Esophagus squamous epithelium (tissue), 5 donors: ENCODE measurements at regions not wholly inside any gene's neighbourhood (a gene's known extent, or its start where the extent isn't known, plus 50 kb on each side); places are given as distances from the start of the nearest gene placed in this dataset.

Experiments
- DNase-seq: peaks from one replicate; lab custom pipeline; 2025; lab: John Stamatoyannopoulos, UW
- H3K27ac ChIP-seq, 4 donors: fragments of 200-600 bp; sonication (generic); one replicate each; pipeline ENCODE4 v1.5.1; 2016 to 2019; ENCODE audit warnings: mild to moderate bottlenecking in 1 of 4
- H3K27me3 ChIP-seq, 4 donors: fragments of 200-600 bp; sonication (generic); 1 replicate in 3 of 4; 2 replicates in 1 of 4; pipeline versions ENCODE4 v1.5.1 to v1.6.0; 2017 to 2021; ENCODE audit warnings: antibody characterized with exemption in 1 of 4
- H3K36me3 ChIP-seq, 3 donors: fragments of 200-600 bp; sonication (generic); one replicate each; pipeline ENCODE4 v1.5.1; 2016 to 2019
- H3K4me1 ChIP-seq, 3 donors: fragments of 200-600 bp; sonication (generic); one replicate each; pipeline ENCODE4 v1.5.1; 2017 to 2019
- H3K4me3 ChIP-seq, 4 donors: fragments of 200-600 bp; sonication (generic); 1 replicate in 3 of 4; 2 replicates in 1 of 4; pipeline ENCODE4 v1.5.1; 2016 to 2019; ENCODE audit warnings: mild to moderate bottlenecking in 2 of 4, moderate library complexity in 1 of 4
- H3K9me3 ChIP-seq, 3 donors: fragments of 200-600 bp; sonication (generic); one replicate each; pipeline ENCODE4 v1.5.1; 2016 to 2019
- POLR2A ChIP-seq, 4 donors: fragments of 450-650 bp; IDR thresholded peaks; one replicate each; pipeline ENCODE4 v1.6.1; 2017; ENCODE audit warnings: antibody characterized with exemption in 4 of 4, mild to moderate bottlenecking in 4 of 4, moderate library complexity in 3 of 4
- WGBS, 2 donors: methylation state at CpG; one replicate each; pipeline ENCODE4 v1.1.5; 2018; 5-methylcytosine and 5-hydroxymethylcytosine counted together
- intact Hi-C: fragments of 100-400 bp; cut with DNase I; formaldehyde crosslinking; loops from one replicate; pipeline ENCODE4 v1.15.0; 2022
- TF ChIP-seq, protein P1 (sequence below), 6 experiments: fragments of 450-650 bp in 4 of 6; fragments of 200-600 bp in 2 of 6; sonication (generic) in 2 of 6; IDR thresholded peaks; one replicate each; pipeline ENCODE4 v1.5.1; 2016 to 2019; ENCODE audit warnings: antibody characterized with exemption in 6 of 6, mild to moderate bottlenecking in 4 of 6, moderate library complexity in 4 of 6
- donor health status: DM: yes; HTN: yes; CAD: no.

DNA sequence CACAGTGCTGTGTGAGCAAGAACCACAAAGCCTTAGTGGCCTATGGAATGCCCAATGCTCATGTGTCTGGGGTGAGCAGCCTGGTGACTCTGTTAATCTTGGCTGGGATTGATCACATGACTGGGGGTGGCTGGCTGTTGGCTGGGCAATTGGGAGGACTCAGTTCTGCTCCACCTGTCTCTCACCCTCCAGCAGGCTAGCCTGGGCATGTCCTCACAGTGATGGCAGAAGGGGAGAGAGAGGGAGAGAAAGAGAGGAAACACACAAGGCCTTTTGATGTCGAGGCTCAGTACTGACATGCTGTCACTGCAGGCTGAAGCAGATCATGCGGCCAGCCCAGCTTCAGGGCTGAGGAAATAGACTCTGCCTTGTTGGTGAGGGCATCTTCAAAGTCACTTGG lies 136.8 kb downstream of the TBX5 start:
- peaks cover 0 to 5% (median 0%) of the 10 kb centered on the region in 4 donors for H3K27me3 ChIP-seq
- DNase-seq = no peak
- TF ChIP-seq, protein P1, sequence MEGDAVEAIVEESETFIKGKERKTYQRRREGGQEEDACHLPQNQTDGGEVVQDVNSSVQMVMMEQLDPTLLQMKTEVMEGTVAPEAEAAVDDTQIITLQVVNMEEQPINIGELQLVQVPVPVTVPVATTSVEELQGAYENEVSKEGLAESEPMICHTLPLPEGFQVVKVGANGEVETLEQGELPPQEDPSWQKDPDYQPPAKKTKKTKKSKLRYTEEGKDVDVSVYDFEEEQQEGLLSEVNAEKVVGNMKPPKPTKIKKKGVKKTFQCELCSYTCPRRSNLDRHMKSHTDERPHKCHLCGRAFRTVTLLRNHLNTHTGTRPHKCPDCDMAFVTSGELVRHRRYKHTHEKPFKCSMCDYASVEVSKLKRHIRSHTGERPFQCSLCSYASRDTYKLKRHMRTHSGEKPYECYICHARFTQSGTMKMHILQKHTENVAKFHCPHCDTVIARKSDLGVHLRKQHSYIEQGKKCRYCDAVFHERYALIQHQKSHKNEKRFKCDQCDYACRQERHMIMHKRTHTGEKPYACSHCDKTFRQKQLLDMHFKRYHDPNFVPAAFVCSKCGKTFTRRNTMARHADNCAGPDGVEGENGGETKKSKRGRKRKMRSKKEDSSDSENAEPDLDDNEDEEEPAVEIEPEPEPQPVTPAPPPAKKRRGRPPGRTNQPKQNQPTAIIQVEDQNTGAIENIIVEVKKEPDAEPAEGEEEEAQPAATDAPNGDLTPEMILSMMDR (IDR thresholded peaks at IDR 0.05) = no peak
- no peak for TF ChIP-seq POLR2A (IDR thresholded peaks at IDR 0.05)
- no peaks in the 10 kb centered on the region for H3K4me1 ChIP-seq
- H3K36me3 ChIP-seq = no peaks in the 10 kb centered on the region
- 31 to 51% methylated on average over 2 of the region's 2 CpGs for WGBS, 2 donors
- no peaks in the 10 kb centered on the region for H3K9me3 ChIP-seq
- intact Hi-C loops = no loop called here
- H3K4me3 ChIP-seq = no peak overlapping the region
- no peak overlapping the region for H3K27ac ChIP-seq

DNA sequence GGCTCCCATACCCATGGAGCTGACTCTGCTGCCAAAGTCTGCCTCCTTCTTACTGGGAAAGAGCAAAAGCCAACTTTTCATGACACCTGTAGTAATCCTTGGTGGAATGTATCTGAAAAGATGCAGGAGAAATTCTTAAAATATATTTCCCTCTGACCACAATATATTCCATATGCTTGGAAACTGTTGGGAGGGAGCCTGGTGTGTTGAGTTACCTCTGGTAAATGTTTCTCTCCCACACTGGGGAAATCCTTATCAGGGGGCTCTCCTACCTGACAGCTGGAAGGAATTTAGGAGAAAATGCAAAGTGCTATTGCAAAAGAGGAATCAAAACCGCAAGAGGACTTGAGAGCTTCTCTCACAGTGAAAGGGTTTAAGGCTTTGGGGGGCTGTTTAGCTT lies 139.4 kb downstream of the TBX5 start:
- H3K4me3 ChIP-seq = no peak overlapping the region
- H3K27ac ChIP-seq = no peak overlapping the region
- peaks cover 0 to 5% (median 0%) of the 10 kb centered on the region in 4 donors for H3K27me3 ChIP-seq
- DNase-seq = no peak
- no peaks in the 10 kb centered on the region for H3K36me3 ChIP-seq
- WGBS, 2 donors = 21 to 50% methylated on average over 1 of the region's 1 CpG
- H3K4me1 ChIP-seq = no peaks in the 10 kb centered on the region
- no peaks in the 10 kb centered on the region for H3K9me3 ChIP-seq
- TF ChIP-seq, protein P1 (IDR thresholded peaks at IDR 0.05) = no peak
- TF ChIP-seq POLR2A (IDR thresholded peaks at IDR 0.05) = no peak
- intact Hi-C loops = no loop called here

DNA sequence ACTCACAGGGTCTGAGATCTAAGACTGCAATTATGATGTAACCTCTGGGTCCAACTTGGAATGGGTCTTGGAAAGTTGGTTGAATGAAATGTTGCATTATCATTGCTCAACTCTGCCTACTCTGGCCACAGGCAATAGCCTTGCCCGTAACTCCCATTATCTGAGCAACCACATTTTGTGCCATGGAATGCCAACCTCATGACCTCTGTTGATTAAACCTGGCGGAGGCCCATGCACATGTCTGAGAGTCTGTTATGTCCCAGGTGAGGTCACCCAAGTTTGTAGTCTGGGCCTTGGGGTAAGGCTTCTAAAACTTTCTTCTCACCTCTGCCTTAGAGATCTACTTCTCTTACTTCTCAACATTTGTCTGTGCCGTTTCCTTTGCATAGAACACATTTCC lies 140.9 kb downstream of the TBX5 start:
- intact Hi-C loops = no loop called here
- Histone ChIP-seq H3K27me3 (peaks cover 0 to 5% (median 0%) of the 10 kb centered on the region in 4 donors), H3K9me3 (no peaks in the 10 kb centered on the region), H3K36me3 (no peaks in the 10 kb centered on the region), H3K27ac (no peak overlapping the region), H3K4me1 (no peaks in the 10 kb centered on the region), H3K4me3 (no peak overlapping the region)
- WGBS, 2 donors = 74 to 76% methylated on average over 3 of the region's 3 CpGs
- TF ChIP-seq POLR2A (IDR thresholded peaks at IDR 0.05) = no peak
- TF ChIP-seq, protein P1 (IDR thresholded peaks at IDR 0.05) = no peak
- no peak for DNase-seq

DNA sequence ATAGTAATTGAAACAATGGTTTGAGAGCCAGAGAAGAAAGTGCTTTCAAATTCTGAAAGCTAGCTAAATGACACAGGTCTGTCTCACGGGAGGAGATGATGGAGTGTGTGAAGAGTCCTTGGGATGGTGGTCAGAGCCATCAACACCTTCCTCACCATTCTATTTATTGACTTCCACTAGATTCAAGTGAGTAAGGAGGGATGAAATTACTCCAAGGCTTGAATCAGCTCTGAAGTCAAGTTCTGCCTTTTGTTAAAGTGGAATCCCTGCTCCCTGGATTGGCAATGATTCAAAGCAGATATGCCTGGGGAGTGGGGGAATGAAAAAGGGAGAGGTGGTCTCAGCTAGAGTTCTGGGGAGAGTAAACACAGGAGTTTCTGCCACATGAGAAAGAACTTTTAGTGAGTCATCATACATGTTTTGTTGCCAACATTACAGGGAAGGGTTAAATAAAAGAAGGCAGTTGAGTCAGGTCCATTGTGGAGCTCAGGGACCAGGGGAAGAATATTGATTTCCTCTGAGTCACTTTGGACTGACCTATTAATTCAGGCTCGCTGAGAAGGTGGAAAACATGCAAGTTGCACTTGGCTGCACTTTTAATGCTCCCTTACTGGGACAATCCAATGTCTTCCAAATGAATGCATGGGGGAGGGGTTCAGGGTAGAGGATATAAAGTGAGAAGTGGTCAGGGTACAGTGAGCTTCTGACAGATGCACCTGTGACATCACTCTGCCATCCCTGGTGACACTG lies 142.7 kb downstream of the TBX5 start:
- Histone ChIP-seq H3K27me3 (peaks cover 0 to 5% (median 0%) of the 10 kb centered on the region in 4 donors), H3K4me3 (no peak overlapping the region), H3K9me3 (no peaks in the 10 kb centered on the region), H3K27ac (no peak overlapping the region), H3K36me3 (no peaks in the 10 kb centered on the region), H3K4me1 (no peaks in the 10 kb centered on the region)
- intact Hi-C loops = no loop called here
- TF ChIP-seq, protein P1 (IDR thresholded peaks at IDR 0.05) = no peak
- no peak for TF ChIP-seq POLR2A (IDR thresholded peaks at IDR 0.05)
- DNase-seq = no peak
- WGBS, 2 donors = 30 to 50% methylated on average over 2 of the region's 2 CpGs

DNA sequence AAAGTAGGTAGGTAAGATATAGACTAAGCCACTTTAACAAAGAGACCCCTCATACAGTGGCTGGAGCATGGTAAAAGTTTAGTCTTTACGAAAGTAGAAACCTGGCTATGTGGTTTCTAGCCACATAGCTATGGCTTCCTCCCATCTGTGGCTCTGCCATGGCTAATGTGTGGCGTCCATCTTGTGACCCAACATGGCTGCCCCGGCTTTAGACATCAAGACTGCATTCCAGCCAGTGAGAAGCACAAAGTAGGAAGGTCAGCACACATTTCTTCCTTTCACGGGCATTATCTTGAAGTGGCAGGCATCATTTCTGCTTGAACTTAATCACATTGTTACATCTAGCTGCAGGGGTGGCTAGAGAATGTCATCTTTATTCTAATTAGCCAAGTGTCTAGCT lies 148.3 kb downstream of the TBX5 start:
- H3K27ac ChIP-seq = no peak overlapping the region
- no peaks in the 10 kb centered on the region for H3K9me3 ChIP-seq
- intact Hi-C loops = no loop called here
- no peaks in the 10 kb centered on the region for H3K27me3 ChIP-seq
- no peak for TF ChIP-seq POLR2A (IDR thresholded peaks at IDR 0.05)
- TF ChIP-seq, protein P1 (IDR thresholded peaks at IDR 0.05) = no peak
- H3K4me1 ChIP-seq = no peaks in the 10 kb centered on the region
- no peak overlapping the region for H3K4me3 ChIP-seq
- WGBS, 2 donors = 59 to 68% methylated on average over 4 of the region's 4 CpGs
- H3K36me3 ChIP-seq = no peaks in the 10 kb centered on the region
- no peak for DNase-seq
